HG03108 (cell line): ENCODE measurements at regions not wholly inside any gene's neighbourhood (a gene's known extent, or its start where the extent isn't known, plus 50 kb on each side); places are given as distances from the start of the nearest gene placed in this dataset.

Source experiments
- ATAC-seq: cut with Tn5 transposase; IDR thresholded peaks from one replicate; pipeline ENCODE4 v1.9.1; 2021; ENCODE audit warnings: moderate library complexity; ENCODE audit not compliant: unreplicated experiment

- ATAC-seq = no peak
Measured at GRCh38 chr1:59045137-59045536, 251.8 kb upstream of the FGGY start.

GRCh38 chr1:59045636-59046035 lies 251.3 kb upstream of the FGGY start:
- no peak for ATAC-seq

- no peak for ATAC-seq
Measured at GRCh38 chr1:59046134-59046533, 250.8 kb upstream of the FGGY start.

- peak; percentile 89 for ATAC-seq
Measured at GRCh38 chr1:59046730-59047157, 250.2 kb upstream of the FGGY start.

- ATAC-seq = no peak
Measured at GRCh38 chr1:59051007-59051406, 245.9 kb upstream of the FGGY start.

GRCh38 chr1:59052166-59052590 lies 244.7 kb upstream of the FGGY start:
- ATAC-seq = no peak

GRCh38 chr1:59054172-59054571 lies 242.7 kb upstream of the FGGY start:
- no peak for ATAC-seq

GRCh38 chr1:59055908-59056719 lies 240.8 kb upstream of the FGGY start:
- no peak for ATAC-seq

- ATAC-seq = no peak
Measured at GRCh38 chr1:59057211-59057694, 239.6 kb upstream of the FGGY start.

- no peak for ATAC-seq
Measured at GRCh38 chr1:59057796-59058195, 239.1 kb upstream of the FGGY start.

- no peak for ATAC-seq
Measured at GRCh38 chr1:59058665-59059439, 238.0 kb upstream of the FGGY start.

GRCh38 chr1:59061876-59062275 lies 235.0 kb upstream of the FGGY start:
- no peak for ATAC-seq

- ATAC-seq = no peak
Measured at GRCh38 chr1:59062743-59063142, 234.2 kb upstream of the FGGY start.

GRCh38 chr1:59063501-59063900 lies 233.4 kb upstream of the FGGY start:
- ATAC-seq = no peak

- no peak for ATAC-seq
Measured at GRCh38 chr1:59064592-59064991, 232.3 kb upstream of the FGGY start.

GRCh38 chr1:59066236-59066635 lies 230.7 kb upstream of the FGGY start:
- no peak for ATAC-seq

- no peak for ATAC-seq
Measured at GRCh38 chr1:59070610-59071009, 226.3 kb upstream of the FGGY start.

- no peak for ATAC-seq
Measured at GRCh38 chr1:59071289-59071688, 225.6 kb upstream of the FGGY start.

GRCh38 chr1:59071876-59072582 lies 224.9 kb upstream of the FGGY start:
- ATAC-seq = no peak

- no peak for ATAC-seq
Measured at GRCh38 chr1:59072583-59072947, 224.3 kb upstream of the FGGY start.

GRCh38 chr1:59074598-59074997 lies 222.3 kb upstream of the FGGY start:
- ATAC-seq = no peak
